Adipocyte (in vitro differentiated cells): ENCODE measurements at regions not wholly inside any gene's neighbourhood (a gene's known extent, or its start where the extent isn't known, plus 50 kb on each side); places are given as distances from the start of the nearest gene placed in this dataset.

Experiments used
- DNase-seq: peaks from one replicate; pipeline ENCODE4 v3.0.0-alpha.2; 2015; ENCODE audit warnings: low read depth
- H3K27me3 ChIP-seq: replicated peaks from 2 replicates; pipeline ENCODE4 v1.7.0; 2013; ENCODE audit warnings: mild to moderate bottlenecking, low read length, moderate library complexity; ENCODE audit not compliant: control insufficient read depth, insufficient read depth
- H3K36me3 ChIP-seq: 2 replicates; pipeline ENCODE4 v1.7.0; 2013; ENCODE audit warnings: low read length, mild to moderate bottlenecking, moderate library complexity; ENCODE audit not compliant: control insufficient read depth, insufficient read depth, severe bottlenecking
- H3K4me1 ChIP-seq: 2 replicates; pipeline ENCODE4 v1.7.0; 2013; ENCODE audit warnings: mild to moderate bottlenecking, low read length, moderate library complexity; ENCODE audit not compliant: control insufficient read depth, insufficient read depth
- H3K4me3 ChIP-seq: 2 replicates; pipeline ENCODE4 v1.7.0; 2013; ENCODE audit warnings: mild to moderate bottlenecking, low read length, moderate library complexity
- H3K9ac ChIP-seq: 2 replicates; pipeline ENCODE4 v1.7.0; 2013; ENCODE audit warnings: mild to moderate bottlenecking, low read length, moderate library complexity
- H3K9me3 ChIP-seq: 2 replicates; pipeline ENCODE4 v1.7.0; 2013; ENCODE audit warnings: mild to moderate bottlenecking, low read length, moderate library complexity; ENCODE audit not compliant: control insufficient read depth

DNA sequence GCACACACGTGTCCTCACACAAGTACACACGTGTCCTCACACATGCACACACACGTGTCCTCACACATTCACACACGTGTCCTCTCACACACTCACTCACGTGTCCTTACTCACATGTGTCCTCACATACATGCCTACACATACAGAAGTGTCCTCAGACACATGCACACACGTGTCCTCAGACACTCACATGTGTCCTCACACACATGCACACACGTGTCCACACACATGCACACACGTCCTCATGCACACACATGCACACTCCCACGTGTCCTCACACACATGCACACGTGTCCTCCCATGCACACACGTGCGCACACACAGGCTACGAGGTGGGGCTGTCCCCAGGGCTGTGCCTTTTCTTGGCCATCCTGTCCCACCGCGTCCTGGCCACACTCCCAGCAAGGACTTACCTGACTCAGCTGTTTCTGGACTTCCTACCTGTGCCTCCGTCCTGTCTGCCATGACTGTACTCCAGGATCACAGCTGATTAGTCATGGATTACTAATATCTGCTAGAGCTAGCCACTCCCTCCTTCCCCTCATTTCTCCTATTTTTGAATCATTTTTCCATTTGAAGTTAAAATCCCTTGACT lies 990.2 kb downstream of the BRD1 start:
- no peaks in the 10 kb centered on the region for H3K36me3 ChIP-seq
- DNase-seq = no peak

DNA sequence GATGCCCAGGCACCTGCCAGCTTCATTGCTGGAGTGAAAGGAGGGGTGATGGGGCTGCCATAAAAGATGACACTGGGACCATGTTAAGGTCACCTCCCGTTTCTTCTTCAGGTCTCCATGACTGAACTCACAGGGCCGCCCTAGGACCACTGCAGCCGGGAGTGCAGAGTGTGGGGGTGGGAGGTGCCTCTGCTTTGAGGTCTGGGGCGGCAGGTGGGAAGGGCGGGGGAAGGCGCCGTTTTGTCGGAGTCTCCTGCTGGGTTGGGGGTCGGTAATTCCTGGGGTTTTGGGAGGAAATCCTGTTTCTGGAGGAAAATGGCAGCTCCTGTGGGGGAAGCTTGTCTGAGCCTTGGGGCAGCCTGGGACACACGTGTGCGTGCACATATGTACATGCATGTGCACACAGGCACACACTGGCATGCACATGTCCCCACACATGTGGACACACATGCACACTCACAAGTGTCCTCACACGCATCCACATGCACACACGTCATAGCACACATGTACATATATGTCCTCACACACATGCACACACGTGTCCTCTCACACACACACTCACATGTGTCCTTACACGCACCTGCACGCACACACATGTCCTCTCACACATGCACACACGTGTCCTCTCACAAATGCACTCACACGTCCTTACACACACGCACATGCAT lies 990.9 kb downstream of the BRD1 start:
- no peak overlapping the region for H3K4me3 ChIP-seq
- H3K9me3 ChIP-seq = peaks cover 8% of the 10 kb centered on the region
- H3K4me1 ChIP-seq = no peaks in the 10 kb centered on the region
- no peaks in the 10 kb centered on the region for H3K36me3 ChIP-seq
- no peaks in the 10 kb centered on the region for H3K27me3 ChIP-seq
- H3K9ac ChIP-seq = no peak overlapping the region
- DNase-seq = no peak

More for the DNA sequence above, 990.2 kb downstream of the BRD1 start:
- Histone ChIP-seq H3K4me1 (no peaks in the 10 kb centered on the region), H3K9ac (no peak overlapping the region), H3K4me3 (no peak overlapping the region), H3K27me3 (no peaks in the 10 kb centered on the region), H3K9me3 (peaks cover 5% of the 10 kb centered on the region)

DNA sequence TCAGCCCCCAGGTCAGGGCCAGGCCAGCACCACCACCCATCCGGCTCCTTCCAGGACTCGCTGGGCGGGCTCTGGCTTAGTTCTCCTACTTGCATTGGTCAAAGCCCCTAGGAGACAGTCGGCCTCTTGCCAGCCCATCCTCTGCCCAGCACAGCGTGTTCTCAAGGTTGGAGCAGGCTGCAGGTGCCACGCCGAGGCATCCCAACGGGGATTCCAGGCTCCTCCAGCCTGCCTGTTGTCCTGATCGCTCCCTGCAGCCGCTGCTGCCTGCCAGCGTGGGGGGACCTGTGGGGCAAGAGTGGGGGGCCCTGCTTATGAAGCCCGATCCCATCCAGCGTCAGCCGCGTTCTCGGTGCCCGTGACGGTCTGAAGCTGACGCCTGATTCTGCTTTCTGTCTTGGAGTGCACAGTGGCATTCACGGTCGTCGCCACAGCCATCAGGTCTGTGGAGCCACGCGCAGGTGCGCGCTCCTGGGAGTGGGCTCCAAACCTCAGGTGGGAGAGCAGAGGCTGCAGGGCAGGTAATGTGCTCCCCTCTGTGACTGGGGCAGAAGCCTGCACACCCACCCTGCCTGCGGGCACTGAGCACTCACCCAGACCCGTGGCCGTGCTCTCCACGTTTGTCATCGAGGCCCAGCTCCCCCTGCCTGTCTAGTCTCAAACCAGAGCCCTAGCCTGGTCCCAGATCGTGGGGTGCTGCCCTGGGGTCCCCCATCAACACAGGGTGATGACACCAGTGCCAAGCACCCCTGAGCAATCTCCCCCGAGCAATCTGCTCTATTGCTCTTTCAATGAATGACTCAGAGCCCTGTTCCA lies 991.6 kb downstream of the BRD1 start:
- Histone ChIP-seq H3K4me3 (no peak overlapping the region), H3K4me1 (no peaks in the 10 kb centered on the region), H3K36me3 (no peaks in the 10 kb centered on the region), H3K9ac (no peak overlapping the region), H3K9me3 (peaks cover 13% of the 10 kb centered on the region), H3K27me3 (no peaks in the 10 kb centered on the region)
- no peak for DNase-seq

DNA sequence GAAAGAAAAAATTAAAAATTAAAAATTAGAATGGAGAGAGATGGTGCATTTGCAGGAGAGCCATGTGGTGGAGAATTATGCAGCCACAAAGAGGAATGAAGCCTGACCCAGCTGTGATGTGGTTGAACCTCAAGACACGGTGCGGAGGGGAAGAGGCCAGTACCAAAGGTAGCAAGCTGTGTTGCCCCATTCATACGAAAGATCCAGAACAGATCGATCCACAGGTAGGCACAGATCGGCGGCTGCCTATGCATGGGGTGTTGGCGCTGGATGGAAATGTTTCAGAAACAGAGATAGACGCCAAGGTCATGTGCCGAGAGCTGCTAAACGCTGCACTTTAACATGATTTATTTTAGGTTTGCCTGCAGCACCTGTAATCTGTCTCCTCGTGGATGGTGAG lies 992.3 kb downstream of the BRD1 start:
- no peak for DNase-seq
- Histone ChIP-seq H3K27me3 (no peaks in the 10 kb centered on the region), H3K9me3 (peaks cover 13% of the 10 kb centered on the region), H3K4me3 (no peak overlapping the region), H3K9ac (no peak overlapping the region), H3K36me3 (no peaks in the 10 kb centered on the region), H3K4me1 (no peaks in the 10 kb centered on the region)

DNA sequence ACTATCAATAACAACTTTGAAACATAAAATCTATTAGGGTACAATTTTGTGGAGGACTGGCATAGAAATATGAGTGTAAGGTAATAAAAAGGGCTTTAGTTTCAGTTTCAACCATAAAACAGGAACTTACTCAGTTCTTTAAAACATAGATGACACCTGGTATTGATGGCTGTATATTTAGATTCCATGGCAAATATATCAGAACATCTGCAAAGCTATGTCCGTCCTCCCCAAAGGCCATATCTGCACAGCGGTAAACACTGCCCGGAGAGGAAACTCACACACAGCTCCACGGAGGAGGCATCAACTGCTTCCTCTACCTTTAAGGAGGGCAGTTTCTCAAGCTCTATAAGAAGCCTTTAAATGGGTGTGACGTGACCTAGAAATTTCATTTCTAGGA lies 993.3 kb downstream of the BRD1 start:
- Histone ChIP-seq H3K9ac (no peak overlapping the region), H3K4me3 (no peak overlapping the region), H3K36me3 (no peaks in the 10 kb centered on the region), H3K9me3 (peaks cover 13% of the 10 kb centered on the region), H3K27me3 (no peaks in the 10 kb centered on the region), H3K4me1 (no peaks in the 10 kb centered on the region)
- DNase-seq = no peak

DNA sequence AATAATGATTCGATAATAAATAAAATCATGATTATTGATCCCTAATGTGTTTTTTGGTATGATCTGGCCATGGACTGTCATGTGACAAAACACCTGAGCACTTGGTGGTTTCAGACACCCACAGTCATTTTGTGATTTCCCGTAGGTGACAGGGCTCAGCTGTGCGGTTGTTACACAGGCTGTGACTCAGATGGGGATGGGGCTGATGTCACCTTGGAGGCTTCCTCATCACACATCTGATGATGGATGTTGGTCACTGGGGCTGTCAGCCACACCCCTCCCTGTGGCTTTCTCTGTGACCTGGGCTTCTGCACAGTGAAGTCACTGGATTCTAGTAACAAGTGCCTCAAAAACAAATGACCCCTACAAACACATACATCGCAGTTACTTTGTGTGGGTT lies 995.1 kb downstream of the BRD1 start:
- H3K36me3 ChIP-seq = no peaks in the 10 kb centered on the region
- no peak overlapping the region for H3K9ac ChIP-seq
- no peak overlapping the region for H3K4me3 ChIP-seq
- DNase-seq = no peak
- peaks cover 13% of the 10 kb centered on the region for H3K9me3 ChIP-seq
- H3K4me1 ChIP-seq = no peaks in the 10 kb centered on the region
- H3K27me3 ChIP-seq = no peaks in the 10 kb centered on the region

DNA sequence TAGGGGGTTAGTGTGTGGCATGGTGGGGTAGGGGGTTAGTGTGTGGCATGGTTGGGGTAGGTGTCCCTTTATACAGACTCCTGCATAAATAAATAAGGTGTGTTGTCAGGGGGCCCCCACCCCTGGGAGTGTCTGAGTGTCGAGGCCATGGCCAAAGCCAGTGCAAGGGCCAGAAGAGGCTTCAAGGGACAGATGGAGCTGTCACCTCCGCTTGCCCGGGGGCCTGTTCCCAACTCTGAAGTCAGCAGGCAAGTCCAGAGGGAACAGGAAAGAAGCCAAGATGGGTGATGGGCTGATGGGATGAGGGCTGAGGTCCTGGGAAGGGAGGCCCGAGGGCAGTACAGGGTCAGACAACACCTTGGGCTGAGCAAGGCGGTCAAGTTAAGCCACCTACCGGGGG lies 997.8 kb downstream of the BRD1 start:
- H3K9me3 ChIP-seq = peaks cover 13% of the 10 kb centered on the region
- no peaks in the 10 kb centered on the region for H3K4me1 ChIP-seq
- no peak for DNase-seq
- no peaks in the 10 kb centered on the region for H3K36me3 ChIP-seq
- H3K4me3 ChIP-seq = no peak overlapping the region
- H3K27me3 ChIP-seq = no peaks in the 10 kb centered on the region
- H3K9ac ChIP-seq = no peak overlapping the region

DNA sequence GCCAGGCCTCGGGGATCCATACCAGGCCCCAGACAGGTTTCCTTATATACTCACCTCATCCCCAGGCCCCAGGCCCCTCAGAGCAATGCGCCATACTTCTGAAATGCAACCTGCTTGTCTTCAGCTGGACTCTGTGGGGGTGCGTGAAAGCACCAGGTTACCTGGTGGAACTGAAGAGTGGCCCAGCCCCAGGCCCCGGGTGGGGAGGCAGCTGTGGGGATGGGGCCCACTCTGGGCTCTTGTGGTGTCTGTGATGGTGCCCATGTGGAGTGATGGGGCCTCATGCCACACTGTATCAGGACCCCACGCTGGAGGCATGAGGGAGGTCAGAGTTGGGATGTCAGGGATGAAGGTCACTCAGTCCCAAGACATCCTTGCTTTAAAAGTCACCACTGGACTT lies 999.0 kb downstream of the BRD1 start:
- Histone ChIP-seq H3K36me3 (no peaks in the 10 kb centered on the region), H3K9ac (no peak overlapping the region), H3K27me3 (no peaks in the 10 kb centered on the region)

DNA sequence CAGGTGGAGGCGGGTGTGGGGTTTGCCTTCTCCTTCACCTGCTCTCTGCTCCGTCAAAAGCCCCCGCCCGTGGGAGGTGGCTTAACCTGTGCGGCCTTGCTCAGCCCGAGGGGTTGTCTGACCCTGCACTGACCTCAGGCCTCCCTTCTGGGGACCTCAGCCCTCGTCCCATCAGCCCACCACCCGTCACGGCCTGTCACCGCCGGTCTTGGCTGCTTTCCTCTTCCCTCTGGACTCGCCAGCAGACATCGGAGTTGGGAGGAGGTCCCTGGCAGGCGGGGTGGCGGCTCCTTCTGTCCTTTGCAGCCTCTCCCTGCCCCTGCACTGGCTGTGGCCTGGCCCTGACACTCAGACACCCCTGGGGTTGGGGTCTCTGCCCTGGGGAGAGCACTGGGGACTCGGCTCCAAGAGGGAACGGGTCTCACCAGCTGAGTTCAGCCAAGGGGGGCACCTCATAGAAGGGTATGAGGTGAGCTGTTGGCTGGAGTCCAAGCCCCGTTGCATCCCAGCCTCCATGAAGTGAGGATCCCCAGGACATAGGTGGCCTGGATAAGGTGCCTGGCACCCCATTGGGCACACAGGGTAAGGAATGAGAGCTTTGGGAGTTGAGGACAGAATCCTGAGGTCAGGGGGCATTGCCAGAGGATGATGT lies 999.6 kb downstream of the BRD1 start:
- H3K9ac ChIP-seq = no peak overlapping the region
- no peak for DNase-seq

More for the DNA sequence above, 999.0 kb downstream of the BRD1 start:
- no peak for DNase-seq
- peaks cover 13% of the 10 kb centered on the region for H3K9me3 ChIP-seq
- H3K4me1 ChIP-seq = no peaks in the 10 kb centered on the region
- no peak overlapping the region for H3K4me3 ChIP-seq

DNA sequence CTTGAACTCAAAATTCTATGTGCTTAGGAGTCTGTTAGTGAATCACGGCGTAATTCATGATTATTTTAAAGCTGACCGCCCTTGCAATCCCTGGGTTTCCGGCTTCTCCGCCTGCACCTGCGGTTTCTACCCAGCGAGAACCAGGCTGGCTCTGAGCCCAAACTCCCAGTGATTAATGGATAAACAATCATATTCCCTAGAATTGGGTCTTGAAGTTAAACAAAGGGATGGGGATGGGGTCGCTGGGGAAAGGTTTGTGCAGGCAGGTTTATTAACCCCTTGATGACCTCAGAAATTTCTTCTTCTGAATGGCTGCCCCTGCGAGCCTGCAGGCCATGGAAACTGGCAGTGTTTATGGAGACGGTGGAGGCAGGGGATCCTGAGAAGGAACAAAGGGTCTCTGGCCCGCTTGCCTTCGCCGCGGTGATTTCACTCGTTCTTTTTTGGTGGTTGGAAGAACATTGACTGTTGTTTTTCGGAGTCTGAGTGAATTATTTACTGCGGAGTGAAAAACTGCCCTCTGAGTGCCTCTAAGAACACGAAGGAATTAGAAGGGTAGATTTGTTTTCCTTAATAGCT lies 1000.3 kb downstream of the BRD1 start:
- no peak overlapping the region for H3K4me3 ChIP-seq
- H3K9ac ChIP-seq = no peak overlapping the region
- peaks cover 7% of the 10 kb centered on the region for H3K9me3 ChIP-seq
- H3K4me1 ChIP-seq = no peaks in the 10 kb centered on the region
- no peak for DNase-seq
- H3K36me3 ChIP-seq = no peaks in the 10 kb centered on the region
- no peaks in the 10 kb centered on the region for H3K27me3 ChIP-seq

More for the DNA sequence above, 999.6 kb downstream of the BRD1 start:
- peaks cover 13% of the 10 kb centered on the region for H3K9me3 ChIP-seq
- H3K27me3 ChIP-seq = no peaks in the 10 kb centered on the region
- no peak overlapping the region for H3K4me3 ChIP-seq
- no peaks in the 10 kb centered on the region for H3K36me3 ChIP-seq
- no peaks in the 10 kb centered on the region for H3K4me1 ChIP-seq

DNA sequence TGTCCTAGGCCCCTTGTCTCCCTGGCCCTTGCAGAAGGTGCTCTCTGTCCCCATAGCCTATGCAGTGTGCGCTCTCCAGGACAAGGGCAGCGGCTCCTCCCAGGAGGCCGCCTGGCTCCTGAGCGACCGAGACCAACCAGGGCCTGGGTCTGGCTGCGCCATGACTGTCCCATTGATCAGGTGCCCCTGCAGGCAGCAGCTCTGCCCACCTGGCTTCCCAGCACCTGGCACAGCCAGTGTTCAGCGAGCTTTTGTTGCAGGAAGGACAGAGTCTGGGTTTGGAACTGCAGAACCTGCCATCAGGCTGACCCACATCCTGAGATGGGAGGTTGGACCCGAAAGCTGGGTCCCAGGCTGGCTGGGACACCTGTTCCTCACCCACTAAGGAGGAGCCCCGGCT lies 1001.1 kb downstream of the BRD1 start:
- DNase-seq = no peak
- Histone ChIP-seq H3K36me3 (no peaks in the 10 kb centered on the region), H3K4me1 (no peaks in the 10 kb centered on the region), H3K9me3 (peaks cover 3% of the 10 kb centered on the region), H3K4me3 (no peak overlapping the region), H3K9ac (no peak overlapping the region), H3K27me3 (no peaks in the 10 kb centered on the region)
